NCI-H446 (cell line): ENCODE measurements at regions not wholly inside any gene's neighbourhood (a gene's known extent, or its start where the extent isn't known, plus 50 kb on each side); places are given as distances from the start of the nearest gene placed in this dataset.

Experiments used
- DNase-seq, 2 experiments: peaks; one replicate each; lab custom pipeline; 2025; lab: John Stamatoyannopoulos, UW

DNA sequence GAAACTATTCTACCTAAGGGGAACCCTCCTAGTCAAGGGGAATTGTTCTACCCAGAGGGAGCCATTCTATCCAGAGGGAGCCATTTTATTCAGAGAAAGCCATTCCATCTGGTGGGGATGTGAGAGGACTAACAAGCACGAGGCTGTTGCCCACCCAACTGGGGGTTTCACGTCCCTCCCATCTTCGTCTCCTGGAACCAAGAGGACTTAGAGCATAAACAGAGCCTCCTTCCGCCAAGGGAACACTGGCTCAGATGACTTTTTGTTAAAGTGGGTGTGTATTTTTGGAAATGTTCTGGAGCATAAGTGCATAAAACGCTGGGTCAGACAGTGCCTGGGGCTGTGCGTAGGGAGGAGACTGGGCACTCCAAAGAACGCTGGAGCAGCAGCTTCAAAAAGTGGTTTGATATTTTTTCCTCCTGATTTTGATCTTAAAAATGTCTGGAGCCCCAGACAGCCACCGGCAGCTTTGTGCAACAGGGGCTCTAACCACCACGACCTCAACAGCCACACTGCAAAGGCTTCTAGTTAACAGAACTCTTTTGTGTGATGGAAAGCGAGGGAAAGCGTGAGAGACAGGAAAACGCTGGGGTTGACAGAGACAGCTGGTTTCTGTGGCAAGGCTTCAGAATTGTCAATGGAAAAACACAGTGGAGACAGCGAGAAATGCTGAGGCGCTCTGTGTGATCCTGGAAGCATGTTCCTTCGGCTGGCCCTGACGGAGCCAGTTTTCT is 363.6 kb upstream of the CAMK1G start:
- DNase-seq, result no peak

DNA sequence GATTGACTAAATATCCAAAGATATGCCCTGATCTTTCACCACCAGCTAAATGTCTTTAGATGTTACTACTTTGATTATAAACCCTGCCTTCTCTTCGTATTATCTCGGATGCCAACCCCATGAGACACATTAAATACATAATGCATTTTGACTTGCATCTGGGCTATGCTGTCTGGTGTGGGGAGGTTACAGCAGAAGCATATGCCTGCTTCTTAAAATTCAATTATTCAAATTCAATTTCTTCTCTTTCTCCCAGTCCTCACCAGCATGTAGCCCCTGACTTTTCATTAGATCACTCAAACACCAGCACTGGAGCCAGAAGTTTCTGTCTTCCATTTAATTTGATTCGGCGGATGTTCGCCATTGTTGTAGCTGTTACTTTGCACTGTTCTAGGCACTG is 360.7 kb upstream of the CAMK1G start:
- no peak for DNase-seq

DNA sequence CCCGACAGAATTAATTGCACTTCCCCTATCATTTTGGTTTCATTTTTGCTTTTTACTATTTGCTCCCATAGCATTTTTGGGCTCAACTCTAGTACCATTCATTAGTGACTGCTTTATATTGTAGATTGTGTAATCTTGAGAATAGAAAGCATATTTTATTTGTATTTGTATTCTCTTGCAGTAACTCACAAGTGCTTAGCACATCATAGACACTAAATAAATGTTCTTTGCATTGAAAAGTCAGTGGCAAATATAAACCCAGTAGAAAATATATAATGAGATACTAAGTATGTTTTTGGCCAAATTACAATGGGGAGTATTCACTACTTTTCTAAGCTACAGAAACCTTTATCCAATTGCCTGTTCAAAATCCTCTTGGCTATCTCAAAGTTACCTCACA is 359.7 kb upstream of the CAMK1G start:
- DNase-seq, result no peak

DNA sequence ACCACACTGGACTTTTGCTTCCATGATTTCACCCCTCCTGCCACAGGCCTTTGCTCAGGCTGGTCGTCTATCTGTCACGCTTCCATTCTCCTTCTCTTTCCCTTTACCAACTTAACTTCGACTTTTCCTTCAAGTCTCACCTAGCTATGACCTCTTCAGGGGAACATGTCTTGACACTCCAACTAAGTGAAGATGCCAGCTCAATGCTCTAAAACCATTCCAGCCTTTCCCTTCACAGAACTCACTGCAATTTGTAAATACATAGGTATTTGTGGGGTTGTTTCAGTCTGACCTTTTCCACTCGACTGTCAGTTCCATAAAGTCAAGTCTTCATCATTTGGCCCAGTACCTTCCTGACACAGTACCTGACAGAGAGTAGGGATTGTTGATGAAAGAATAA is 358.6 kb upstream of the CAMK1G start:
- no peak for DNase-seq

DNA sequence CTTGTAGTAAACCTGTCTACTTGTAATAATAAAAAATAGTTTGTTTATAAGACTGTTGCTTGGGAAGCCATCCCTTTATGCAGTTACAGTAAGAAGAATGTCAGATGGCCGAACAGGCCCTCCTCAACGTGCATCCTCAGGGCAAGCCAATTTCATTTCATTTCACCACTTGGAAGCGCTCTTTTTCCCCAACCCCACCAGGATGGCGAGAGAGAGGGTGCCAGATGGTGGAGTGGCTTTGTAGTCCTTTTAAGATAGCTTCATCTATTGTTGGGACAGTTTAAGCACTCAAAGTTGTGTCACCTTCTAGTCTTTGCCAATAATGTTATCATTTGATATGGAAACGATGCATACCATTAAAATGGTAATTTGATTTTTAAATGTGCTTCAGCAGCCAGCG is 356.3 kb upstream of the CAMK1G start:
- no peak for DNase-seq

DNA sequence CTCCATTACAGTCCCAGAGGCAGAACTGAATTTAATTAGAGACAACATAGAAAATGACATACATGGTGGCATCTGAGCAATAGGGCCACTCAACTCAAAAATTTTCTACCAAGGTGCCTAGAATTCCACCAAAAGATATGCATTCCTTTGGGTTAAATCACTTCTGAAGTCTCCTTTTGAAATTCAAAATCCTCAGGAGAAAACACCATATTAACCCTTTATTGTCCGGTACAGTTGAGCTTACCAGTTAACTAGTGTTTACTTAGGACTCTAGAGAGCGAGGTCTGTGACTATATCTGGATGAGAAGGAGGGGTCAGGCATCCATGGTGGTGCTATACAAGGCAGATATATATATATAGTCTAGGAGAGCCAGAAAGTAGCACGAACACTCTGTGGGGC is 355.6 kb upstream of the CAMK1G start:
- no peak for DNase-seq

DNA sequence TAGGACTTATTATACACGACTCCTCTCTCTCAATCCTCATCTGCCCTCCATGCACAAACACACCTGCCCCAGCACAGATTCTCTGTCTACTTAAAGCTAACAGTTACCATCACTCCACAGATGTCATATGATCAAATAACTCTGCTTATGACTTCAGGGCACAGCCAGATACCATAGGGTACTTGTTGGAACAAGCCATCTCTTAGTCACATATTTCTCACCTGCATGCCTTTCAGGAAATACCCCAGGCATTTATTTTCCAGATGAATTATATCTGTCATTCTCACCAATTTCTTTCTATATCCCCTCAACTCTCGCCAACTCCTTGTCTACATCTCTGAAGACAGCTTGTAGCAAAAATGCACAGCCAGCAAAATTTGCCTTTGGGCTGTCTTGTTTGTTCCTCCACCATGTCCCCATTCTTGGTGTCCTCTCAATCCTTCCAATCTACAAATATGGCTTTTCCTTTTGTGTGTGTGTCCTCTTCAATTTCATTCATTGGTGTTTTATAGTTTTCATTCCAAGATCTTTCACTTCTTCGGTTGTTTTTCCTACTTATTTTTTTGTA is 353.9 kb upstream of the CAMK1G start:
- DNase-seq, result no peak

DNA sequence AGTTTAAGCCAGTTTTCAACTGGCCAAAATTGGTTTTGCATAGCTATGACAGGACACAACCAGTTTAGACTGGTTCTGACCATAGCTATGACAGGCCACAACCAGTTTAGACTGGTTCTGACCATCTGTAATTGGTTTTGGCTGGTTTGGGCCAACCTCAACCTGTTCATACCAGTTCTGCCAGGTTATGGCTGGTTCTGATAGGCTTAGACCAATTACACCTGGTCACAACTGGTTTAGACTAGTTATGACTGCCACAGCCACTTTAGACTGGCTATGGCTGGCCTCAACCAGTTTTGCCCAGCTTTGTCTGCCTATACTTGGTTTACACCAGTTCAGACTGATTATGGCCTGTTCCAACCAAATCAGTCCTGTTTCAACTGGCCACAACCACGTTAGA is 353.2 kb upstream of the CAMK1G start:
- DNase-seq, result no peak

DNA sequence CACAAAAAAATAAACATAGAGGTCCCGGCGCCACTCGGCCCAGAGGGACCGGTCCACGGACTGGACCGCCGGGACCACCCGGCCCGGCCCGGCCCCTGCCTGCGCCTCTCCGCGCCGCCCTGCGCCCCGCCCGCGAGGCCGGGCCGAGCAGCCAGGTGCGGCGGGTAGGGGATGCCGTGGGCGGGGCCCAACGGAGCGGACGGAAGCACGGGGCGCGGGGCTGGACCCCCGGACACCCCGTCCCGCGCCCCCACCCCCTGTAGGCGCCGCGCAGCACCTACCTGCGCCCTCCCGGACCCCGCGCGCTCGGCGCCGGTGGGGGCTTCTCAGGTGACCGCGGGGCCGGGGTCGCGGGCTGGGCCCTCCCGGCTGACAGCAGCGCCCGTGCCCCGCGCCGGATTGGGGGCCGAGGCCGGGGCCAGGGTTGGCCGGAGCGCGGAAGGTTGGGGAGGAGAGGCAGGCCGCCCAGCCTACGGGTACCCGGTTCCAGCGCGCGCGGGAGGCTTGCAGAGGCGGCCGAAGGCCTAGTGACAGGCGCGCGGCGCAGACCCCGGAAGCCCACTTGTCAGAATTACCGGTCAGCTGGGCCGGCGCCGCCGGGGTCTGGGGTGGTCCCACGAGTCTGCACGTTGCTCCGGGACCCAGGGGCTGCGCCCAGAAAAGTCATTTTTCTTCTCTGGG is 351.9 kb upstream of the CAMK1G start:
- DNase-seq, result no peak

DNA sequence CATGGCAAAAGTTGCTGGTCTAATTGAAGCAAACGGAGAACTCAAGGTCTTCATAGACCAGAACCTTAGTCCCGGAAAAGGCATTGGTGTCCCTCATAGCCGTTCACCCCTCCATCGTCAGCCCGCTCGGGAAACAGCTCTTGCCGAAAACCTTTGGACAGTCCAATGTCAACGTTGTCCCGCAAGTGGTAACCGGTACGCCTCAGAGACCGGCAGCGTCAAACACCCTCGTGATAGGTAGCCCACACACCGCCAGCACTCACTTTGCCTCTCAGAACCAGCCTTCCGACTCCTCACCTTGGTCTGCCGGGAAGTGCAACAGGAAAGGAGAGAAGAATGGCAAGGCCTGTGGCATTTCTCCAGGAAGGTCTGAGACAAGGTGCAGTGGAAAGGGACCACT is 351.3 kb upstream of the CAMK1G start:
- no peak for DNase-seq

DNA sequence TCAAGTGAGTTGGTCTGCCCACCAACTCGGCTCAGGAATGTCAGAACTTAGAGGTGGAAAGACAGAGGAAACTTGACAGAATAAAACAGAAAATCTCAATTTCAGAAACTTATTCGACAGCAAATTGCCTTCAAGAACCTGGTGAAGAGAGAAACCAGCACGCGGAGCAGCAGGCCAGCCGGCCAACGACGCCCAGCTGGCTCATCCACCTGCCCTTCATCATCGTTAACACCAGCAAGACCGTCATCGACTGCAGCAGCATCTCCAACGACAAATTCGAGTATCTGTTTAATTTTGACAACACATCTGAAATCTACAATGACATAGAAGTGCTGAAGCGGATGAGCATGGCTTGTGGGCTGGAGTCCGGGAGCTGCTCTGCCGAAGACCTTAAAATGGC is 350.8 kb upstream of the CAMK1G start:
- DNase-seq, result no peak

DNA sequence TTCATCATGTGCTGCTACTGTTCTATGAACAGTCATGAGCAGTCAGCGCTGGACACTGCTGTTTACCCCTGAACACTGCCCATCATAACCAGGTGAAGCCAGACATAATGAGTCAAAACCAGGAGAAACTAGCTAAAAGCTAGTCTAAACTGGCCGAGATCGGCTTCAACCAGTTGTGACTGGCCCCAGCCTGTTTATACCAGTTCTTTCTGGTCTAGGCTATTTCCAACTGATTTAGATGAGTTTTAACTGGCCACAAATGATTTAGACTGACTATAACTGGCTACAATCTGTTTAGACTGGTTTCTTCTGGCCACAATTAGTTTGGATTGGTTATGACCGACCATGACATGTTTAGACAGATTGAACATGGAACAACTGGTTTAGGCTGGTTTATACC is 348.3 kb upstream of the CAMK1G start:
- DNase-seq, result no peak

DNA sequence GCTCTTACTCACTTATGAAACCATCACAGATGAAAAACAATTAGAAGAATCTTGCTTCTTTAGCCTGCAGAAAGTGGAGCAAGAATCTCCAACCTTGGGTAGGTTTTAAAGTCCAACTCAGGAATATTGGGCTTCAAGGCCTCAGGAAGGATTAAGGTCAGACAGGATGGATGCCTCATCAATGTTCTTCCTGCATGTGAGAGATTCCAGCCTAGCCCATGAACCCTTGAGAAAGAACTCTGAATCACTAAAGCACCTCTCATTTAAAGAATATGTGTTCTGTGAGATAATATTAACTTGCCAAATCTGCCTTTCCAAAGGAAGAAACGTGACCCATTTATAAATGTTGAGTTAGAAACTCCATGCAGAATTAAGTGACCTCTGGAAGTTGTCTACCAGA is 345.2 kb upstream of the CAMK1G start:
- DNase-seq, result no peak

DNA sequence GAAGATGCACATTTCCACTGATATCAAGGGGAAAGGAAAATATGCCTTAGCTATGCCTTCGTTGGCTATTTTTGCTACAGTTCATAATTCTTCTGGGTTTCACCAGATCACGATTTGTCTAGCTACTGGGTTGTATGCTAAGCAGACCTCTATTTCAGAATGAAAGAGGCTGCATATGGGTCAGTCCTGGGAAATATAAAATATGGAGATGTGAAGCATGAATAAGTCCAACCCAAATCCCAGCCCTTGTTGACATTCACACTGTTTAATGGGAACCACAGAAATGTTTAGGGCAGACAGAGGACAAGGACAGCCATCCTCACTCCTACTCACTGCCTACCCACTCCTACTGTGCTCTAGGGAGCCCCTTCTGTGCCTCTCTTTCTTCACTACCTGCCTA is 343.2 kb upstream of the CAMK1G start:
- no peak for DNase-seq

DNA sequence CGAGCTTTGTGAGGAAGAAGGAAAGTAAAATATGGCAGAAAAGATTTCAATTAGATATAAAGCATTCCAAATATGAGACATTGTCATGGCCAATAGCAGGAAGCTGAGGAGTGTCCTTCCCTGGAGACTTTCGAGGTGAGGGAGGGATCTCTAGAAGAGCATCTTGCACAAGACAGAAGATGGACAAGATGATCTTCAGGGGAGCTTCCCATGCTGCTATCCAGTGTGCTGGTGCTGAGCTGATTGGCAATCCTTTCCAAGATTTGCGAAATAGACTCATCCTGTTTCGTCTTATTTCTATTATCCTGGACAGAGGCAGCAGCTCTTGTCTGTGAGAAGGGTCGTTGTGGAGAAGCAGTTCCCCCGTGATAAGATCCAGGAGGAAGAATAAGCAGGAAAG is 342.0 kb upstream of the CAMK1G start:
- DNase-seq, result no peak

DNA sequence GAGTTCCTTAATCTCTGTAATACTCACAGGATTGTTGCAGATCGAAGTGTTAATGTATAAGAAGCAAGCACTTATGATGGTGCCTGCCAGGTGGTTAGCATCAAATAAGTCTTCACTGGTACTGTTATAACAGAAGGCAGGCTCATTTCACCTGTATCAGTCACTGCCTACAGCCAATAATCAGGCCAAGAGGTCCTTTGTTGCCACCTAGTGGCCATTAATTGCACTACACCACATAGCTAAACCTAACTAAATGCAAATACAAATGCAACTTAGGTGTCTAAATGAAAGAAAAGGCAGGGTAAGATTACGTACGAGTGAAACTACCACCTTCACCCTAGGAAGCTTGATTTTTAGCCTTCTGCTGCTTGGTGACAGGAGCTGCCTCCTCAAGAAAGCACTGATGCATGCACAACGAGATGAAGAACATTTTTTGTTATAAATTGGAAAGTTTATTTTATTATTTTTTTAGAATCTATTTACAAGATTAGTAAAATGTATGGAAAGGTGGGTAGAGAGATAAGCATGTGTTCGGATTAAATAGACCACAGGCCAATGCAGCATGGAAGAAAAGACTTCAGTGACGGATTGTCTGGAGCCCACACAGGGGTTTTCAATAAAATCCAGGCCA is 334.8 kb upstream of the CAMK1G start:
- DNase-seq, result peak; percentile 76 to 89

DNA sequence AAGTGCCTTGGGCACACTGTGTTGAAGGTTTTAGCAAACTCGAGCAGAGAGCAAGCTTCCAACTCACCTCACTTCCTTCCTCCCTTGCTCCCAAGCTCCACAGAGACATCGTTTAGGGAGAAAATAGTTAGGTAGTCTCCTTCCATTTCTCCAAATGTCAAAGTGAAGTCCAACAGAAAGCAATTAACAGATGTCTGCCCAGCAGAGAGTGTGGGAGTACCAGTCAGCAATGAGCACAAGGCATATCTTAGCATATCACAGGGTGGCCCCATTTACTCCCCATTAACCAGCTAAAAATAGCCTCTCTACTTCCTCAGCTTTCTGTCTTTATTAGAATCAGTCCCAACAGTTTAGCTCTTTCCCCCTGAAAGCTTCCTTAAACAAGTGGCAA is 334.2 kb upstream of the CAMK1G start:
- peak; percentile 46 to 74 for DNase-seq

DNA sequence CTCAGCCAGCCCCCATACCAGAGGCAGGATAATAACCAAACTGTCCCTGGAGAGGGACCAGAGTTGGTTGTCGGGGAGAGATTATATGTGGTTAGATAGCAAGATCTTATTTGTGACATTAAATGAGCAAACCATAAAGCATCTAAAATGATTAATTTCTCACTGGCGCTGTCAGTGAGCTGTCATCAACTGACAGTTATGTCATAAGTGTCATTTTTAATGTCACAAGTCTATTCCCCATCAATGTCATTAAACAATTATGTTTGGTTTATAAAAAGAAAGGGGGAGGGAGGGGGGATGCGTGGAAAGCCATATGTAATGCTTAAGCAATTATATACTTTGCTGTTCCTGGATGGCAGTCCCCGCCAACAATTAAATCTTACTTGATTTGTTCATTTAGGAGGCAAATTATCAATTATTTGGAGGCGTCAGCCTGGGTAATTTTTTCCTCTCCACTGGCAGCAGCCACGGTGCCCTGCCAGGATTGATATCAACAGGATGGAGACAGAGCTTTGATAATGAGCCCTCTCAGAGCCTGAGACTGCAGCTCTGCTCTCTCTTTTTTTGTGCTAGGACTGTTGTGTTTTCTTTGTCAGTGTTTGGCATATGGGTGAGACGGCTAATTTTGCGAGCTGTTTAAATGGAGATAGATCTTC is 333.6 kb upstream of the CAMK1G start:
- peak; percentile 69 to 80 for DNase-seq

DNA sequence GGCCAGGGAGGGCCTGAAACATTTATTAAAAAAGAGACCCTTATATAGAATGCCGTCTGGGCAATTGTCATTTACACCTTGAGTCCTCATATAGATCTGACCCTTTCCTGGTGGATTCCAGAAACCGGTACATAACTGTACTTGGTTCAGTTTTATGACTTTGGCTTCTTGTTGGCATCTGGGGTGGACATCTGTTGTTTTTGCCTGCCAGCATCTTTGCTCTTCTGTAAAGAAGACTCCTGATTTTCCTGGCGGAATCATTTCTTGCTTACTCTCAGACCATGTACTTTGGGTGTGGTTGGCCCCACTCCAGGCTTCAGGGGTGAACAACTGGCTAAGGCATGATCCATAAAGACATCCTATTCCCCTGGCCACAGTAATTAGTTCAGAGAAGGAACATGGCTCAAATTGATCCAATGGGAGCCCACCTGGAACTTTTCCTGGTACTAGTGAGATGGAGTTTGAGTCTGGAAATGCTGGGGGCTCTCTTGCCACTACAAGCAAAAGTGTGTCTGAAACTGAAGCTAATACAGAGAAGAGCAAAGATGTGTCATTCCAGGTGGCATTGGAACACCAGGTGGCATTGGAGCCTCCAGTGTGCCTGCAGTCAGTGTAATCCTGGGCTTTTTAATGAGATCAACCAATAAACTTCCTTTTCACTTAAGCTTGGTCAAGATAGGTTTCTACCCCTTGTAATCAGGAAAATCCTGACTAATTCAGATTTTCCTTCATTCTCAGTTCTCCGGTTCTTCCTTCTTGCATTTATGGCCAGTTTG is 332.5 kb upstream of the CAMK1G start:
- DNase-seq, result peak; percentile 98 to 99

DNA sequence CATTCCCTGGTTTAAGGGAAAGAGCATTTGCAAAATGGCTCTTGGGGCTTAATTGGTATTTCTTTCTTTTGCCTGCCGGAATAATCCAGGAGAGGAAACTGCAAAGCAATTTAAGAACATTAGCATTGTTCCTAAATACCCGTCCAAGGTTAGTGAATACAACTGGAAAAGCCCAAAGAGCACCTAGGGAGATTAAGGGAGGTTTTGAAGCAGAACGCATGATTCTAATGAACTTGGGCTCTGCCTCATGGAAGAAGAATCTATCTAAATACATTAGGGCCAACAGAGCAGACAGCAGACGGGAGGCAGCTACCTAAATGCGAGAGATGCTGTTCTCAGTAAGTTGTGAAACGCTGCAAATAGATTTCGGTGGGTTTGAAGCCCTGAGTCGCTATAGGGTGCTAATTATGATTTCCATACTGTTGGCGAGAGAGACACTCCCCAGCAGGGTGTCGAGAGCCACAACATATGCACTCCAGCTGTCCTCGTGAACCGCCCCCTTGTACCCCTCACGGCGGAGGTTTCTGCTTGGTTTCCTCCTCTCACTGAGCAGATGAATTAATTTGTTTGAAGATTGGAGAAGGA is 326.7 kb upstream of the CAMK1G start:
- peak; percentile 62 to 92 for DNase-seq

DNA sequence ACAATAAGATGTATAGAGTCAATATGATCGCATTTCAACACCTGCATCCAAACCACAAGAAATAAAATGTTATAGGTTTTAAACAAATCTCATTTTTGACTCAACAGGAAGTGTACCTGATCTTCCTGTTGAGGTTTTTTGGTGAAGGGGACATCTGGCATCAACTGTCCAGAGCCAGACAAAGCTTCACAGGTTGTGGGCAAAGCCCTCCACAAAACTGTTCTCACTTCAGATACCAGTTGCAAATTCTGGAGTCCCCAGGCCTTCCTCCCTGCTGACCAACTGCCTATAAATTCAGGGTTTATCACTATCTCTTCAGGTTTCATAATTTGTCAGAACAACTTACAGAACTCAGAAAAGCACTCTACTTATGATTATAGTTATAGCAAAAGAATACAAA is 326.1 kb upstream of the CAMK1G start:
- no peak for DNase-seq
